ENCODE measurements at regions not wholly inside any gene's neighbourhood (a gene's known extent, or its start where the extent isn't known, plus 50 kb on each side); places are given as distances from the start of the nearest gene placed in this dataset.
"Not testable (repeated sequence)": the region's sequence is repeated elsewhere in the genome, so short reads cannot be mapped to it uniquely, and the experiment has no call there.

DNA sequence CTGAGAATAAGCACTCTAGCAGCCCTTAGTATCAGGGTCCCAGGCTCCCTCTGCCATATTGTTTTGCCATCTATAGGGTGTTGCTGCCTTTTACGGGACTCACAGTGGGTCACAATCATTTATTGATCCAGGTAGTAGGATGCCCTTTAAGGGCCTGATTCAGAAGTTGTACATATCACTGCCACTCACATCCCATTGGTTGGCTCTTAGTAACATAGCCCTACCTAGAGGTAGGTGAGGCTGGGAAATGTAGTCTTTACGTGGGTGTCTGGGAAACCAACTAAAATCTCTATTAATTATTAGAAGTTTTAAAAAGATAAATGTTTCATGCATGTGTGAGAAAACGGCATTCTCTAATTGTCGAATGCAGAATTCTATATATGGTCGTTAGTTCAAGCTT is 78.8 kb upstream of the ATP5PO start:
- DNase-seq (ENCODE audit: low spot score): no peak

DNA sequence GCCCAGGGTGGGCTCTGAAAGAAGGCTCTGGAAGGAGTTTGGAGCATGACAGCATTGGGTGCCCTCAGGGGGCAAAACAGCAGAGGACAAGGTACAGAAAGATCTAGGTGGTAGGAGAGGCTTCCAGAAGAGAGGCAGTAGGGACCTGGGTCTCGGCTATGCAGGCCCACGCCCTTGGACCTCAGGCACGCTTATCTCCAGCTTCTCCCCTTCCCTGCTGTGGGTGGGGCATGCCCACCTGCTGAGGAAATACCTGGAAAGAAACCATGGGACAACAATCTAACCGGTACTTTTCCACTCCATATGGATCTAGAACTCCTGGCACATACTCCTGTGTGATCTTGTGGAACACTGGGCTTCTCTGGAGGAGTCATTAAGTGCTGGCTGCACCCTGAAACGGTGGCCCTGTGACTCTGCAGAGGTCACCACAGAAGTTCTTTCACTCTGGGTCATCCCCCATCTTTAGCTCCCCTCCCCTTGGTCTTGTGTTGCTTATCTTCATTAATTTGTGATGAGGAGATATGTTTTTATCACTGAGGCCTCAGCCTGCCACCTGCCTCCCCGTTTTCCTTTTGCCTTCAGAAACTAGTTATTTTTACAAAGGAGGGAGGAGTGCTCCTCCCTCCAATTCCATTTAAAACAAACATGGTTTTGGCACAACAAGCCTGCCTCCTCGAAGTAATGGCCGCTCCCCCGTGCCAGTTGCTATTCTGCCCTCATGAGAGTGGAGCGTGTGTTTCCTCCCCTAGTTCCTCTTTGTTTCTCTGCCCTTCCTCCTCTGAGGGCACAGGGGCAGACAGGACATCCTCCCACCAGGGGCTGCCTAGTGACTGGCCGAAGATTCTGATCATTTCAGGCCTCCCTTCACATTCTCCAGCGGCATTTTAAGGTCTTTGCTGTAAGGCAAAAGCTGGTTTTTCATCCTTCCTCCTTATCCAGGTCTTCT is 78.0 kb upstream of the ATP5PO start:
- no peak for DNase-seq (ENCODE audit: low spot score)

DNA sequence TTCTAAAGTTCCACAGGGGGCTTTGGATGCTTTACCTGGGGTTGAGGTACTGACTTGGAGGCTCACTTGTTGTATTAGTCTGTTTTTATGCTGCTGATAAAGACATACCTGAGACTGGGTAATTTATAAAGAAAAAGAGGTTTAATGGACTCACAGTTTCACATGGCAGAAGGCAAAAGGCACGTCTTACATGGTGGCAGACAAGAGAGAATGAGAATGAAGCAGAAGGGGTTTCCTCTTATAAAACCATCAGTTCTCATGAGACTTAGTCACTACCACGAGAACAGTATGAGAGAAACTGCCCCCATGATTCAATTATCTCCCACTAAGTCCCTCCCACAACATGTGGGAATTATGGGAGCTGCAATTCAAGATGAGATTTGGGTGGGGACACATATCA is 76.8 kb upstream of the ATP5PO start:
- DNase-seq (ENCODE audit: low spot score): not testable (repeated sequence)

DNA sequence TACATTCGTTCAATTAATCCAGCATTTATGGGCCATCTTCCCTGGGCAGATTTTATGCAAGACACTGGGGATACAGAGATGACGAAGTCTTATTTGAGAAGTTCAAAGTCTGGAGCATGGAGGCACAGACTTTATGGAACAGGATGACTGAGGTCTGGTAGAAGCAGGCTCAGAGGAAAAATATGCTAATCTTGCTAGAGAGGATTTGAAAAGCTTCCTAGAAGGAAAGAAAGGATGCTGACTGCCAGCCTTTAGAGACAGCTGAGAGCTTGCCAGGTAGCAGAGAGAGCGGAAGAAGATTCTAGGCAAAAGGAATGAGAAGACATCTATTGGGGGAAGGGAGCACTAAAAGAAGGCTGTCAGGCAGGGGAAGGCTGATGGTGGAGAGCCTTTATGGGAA is 75.5 kb upstream of the ATP5PO start:
- DNase-seq (ENCODE audit: low spot score): no peak

DNA sequence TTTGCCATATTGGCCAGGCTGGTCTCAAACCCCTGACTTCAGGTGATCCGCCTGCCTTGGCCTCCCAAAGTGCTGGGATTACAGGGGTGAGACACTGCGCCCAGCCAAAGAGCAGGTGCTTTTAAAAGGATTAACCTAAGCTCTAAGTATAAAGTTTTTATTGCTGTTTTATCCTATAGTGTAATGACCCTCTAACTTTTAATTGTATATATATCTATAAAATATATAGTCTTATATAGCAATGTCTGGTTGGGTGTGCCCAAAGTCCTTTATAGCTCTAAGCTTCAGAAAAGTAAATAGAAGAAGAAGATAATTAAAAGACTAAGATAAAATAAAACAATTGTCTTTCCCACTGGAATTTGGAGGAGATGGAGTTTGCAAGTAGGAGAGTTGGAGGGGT is 73.8 kb upstream of the ATP5PO start:
- DNase-seq (ENCODE audit: low spot score): no peak

DNA sequence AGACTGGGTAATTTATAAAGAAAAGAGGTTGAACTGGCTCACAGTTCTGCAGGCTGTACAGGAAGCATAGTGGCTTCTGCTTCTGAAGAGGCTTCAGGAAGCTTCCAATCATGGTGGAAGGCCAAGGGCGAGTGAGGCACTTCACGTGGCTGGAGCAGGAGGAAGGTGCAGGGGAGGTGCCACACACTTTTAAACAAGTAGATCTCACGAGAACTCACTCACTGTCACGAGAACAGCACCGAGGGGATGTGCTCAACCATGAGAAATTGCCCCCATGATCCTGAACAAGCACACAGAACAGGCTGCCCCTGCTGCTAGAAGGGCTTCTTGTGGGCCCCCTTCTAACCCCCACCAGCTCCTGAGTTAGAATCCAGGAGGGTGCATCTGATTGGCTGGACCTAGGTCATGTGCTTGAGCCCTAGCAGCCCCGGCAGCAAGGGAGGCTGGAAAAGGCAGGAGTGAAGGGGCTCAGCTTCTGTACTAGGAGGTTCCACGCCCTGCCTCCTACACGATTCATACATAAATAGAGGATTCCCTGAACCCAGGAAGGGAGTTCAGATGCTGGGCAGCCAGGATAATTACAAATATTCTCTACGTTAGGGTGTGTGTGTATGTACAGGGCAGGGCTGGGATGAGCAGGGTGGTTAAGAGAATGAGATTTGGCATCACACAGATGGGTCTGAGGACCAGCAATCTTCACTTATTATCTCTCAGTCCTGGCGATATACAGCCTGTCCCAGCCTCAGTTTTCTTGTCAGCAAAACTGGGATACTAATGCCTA is 72.8 kb upstream of the ATP5PO start:
- DNase-seq (ENCODE audit: low spot score): peak; percentile 41

DNA sequence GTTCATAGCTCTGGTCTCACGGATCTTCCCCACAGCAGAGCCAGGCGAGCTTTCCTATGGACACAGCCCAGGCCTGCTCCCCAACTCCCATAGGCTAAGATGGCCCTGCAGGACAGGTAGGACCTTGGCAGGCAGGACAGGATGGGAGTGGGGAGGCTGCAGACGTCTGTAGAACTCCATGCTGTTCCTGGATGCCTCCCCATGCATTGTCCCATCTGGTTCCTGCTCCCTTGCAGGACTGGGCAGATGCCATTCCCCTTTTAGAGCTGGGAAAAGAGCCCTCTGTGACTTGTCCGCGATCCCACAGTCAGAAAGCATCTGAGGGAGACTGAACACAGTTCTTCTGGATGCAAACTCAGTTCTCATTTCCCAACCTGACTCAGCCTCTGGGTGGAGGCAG is 71.9 kb upstream of the ATP5PO start:
- DNase-seq (ENCODE audit: low spot score): no peak

DNA sequence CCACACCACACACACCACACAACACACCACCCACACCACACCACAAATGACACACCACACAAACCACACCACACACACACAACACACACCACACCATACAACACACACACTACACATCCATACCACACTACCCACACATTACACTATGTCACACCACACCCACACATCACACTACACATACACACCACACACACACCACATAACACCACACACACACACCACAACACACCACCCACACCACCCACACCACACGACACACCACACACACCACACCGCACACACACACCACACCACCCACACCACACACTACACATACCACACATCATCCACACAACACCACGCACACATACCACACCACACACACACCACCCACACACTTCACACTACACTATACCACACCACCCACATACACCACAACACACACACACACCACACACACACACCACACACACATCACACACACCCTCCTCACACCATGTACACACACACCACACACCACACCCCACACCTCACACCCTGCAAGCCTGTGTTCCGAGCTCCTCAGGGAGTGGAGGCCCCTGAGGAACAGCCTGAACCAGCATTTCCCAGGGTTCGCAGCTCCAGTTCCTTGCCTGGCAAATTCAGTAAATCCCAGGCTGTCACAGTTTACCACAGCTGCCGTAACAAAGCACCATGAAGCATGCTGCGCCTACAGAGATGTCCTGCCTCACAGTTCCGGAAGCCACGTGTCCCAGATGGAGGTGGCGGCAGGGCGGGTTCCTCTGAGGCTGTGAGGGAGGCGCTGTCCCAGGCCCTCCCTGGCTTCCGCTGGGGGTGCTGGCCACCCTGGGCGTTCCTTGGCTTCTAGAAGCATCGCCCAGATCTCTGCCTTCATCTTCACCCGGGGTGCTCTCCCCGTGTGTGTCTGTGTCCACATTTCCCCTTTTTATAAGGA is 69.8 kb upstream of the ATP5PO start:
- no peak for DNase-seq (ENCODE audit: low spot score)

DNA sequence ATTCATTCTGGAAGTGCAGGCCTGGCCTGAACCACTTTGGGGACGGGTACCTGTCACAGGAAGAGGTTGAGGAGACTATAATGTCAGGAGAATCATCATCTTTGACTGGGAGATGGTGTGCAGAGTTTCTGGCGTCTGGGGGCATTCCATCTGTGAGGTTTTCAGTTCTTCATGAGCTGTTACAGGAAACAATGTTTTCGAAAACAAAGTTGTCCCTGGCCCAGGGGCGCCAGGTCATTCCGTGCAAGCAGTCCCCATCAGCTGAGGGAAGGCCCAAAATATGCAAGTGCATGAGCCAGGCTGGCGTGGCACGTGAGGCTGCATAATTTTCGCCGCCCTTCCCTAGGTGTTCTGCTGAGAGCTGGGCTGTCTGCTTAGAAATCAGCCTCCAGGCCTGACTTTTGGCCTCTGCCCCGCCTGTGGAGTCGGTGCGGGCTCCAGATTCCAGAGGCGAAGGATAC is 68.4 kb upstream of the ATP5PO start:
- no peak for DNase-seq (ENCODE audit: low spot score)

DNA sequence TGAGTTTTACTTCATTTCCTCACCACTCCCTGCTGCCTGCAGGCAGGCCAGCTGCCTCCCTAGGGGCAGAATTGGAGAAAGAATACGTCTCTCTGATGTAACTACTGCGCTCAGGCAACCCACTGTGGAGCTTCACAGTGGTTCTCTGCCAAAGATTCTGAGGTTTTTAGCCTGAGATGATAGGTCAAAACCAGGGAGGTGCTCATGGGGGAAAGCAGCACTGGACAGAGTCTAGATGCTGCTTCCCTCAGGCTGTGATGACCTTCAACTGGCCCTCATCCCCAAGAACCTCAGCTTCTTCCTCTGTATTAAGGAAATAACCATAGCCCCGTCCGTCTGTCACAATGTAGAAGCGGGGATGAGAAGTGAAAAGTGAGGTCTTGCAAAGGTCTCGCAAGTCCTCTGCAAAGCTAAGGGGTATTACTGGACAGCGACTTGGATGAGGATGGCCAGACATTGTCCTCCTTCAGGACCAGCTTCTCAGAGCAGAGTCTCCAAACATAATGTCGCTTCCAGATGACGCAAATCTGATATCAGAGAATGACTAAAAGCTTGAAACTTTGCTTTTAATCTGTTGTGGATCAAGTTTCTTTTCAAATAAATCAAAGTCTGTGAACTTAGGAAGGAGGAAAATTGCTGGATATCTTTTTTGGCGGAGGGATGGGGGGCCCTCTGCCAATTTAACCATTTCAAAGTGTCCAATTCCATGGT is 65.9 kb upstream of the ATP5PO start:
- no peak for DNase-seq (ENCODE audit: low spot score)

DNA sequence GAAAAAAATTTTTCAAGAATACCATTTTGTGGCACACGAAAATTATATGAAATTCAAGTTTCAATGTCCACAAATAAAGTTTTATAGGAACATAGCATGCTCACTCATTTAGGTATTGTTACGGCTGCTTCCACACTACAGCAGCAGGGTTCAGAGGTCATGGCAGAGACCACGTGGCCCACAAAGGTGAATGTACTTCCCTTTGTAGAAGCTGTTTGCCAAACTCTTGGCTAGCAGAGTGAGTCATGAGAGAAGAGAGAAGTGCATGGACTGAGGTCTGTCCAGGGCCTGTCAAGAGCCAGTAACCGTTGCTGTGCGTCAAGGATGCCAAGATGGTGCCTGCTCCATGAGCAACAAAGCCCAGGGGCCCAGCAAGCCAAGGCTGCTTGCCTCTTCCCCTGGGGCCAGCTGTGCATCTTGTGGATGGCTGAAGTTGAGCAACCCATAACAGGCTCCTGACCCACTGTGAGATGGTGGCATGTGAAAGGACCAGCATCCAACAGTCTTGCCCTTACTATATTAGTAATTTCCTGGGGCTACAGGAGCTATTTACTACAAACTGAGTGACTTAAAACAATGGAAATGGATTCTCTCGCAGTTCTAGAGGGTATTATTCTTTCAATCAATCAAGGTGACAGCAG is 64.8 kb upstream of the ATP5PO start:
- DNase-seq (ENCODE audit: low spot score): no peak

DNA sequence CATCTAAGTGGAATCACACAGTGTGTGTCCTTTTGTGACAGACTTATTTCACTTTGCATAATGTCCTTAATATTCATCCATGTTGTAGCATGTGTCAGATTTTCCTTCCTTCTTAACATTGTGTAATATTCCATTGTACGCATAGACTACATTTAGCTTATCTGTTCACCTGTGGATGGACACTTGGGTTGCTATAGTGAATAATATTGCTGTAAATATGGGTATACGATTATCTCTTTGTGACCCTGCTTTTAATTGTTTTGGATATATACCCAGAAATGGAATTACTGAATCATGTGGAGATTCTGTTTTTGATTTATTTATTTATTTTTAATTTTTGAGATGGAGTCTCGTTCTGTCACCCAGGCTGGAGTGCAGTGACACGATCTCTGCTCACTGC is 63.0 kb upstream of the ATP5PO start:
- no peak for DNase-seq (ENCODE audit: low spot score)

DNA sequence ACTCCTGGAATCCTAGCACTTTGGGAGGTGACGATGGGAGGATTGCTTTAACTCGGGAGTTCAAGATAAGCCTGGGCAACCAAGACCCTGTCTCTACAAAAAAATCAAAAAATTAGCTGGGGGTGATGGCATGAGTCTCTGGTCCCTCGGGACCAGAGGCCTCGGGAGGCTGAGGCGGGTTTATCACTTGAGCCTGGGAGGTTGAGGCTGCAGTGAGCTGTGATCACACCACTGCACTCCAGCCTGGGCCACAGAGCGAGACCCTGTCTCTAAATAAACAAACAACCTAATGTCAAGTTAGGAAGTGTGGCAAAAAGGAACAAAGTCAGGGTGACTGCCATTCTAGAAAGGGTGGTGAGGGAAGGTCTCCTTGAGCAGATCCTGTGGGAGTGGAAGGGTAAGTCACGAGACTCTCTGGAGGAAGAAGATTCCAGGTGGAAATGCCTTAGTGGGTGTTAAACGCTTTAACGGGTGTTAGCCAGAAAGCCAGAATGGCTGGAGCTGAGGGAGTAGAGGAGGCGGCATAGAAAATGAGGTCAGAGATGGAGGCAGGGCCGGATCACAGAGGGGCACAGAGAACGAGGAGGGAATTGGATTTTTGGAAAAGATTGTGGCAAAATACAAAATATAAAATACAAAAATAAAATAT is 62.2 kb upstream of the ATP5PO start:
- no peak for DNase-seq (ENCODE audit: low spot score)

DNA sequence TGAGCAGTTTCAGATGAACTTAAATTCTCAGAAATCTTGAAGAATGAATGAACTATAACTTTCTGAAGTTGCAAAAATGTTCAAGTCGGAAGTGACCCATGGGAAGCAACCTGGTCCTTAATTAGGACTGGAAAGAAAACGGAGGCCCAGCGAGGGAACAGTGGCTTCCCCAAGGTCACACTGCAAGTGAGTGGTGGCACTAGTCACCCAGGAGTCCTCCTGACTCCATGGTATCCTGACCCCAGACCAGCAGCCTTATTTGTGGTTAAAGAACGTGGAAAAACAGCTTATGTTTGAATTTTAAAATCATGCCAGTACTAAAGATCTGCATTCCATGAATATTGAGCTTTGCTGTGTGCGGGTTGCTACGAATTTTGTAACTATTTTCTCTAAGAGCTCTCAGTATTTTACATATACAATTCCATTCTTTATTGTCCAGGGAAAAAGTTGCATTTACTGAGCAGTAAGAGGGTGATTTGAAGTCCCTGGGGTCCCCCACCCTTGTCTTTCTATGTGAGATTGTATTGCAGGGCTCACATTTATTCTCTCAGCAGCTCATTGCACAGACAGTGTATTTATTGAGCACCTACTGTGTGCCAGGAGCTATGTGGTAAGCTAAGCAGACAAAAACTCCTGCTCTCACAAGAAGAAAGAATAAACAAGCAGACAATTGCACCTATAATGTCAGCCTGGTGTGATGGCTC is 61.6 kb upstream of the ATP5PO start:
- DNase-seq (ENCODE audit: low spot score): no peak

DNA sequence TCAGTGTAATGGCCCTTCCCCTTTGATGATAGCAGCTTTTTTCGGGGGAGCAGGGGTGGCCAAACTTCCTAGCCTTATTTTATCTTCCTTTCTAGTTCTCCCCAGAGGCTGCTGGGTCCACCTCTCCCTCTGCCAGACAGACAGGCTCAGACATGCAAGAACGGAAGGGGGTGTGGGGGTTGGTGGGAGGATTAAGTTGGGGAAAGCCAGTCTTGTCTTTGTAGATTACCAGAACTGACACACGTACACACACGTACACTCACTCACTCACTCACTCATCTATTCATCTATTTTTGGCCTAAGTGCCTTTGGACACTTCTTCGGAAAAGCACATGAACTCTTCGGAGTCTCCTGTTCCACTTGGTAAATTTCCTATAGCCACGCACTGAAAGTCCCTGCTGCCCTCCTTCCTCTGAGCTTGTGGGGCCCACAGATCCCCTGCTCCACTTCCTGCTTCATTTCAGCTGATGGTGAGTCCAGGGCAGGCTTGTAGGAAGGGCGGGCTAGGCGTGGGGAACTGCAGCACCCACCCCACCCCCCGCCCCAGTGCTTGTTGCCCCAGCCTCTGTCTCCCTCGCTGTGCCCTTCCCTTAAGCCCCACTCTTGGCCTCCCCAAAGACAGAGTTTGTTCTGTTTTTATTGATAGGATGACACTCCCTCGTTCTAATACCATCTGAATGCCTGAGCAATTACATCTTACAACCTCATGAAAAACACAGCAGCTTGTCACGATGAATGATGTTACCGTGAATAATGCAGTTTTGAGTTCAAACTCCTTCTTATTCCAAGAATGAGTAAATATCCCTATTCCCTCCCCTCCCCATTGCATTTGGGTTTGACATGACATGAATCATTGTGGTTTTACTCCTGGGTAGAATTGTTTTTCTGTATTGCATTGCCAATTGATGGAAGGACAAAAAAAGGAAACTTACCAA is 60.7 kb upstream of the ATP5PO start:
- no peak for DNase-seq (ENCODE audit: low spot score)

DNA sequence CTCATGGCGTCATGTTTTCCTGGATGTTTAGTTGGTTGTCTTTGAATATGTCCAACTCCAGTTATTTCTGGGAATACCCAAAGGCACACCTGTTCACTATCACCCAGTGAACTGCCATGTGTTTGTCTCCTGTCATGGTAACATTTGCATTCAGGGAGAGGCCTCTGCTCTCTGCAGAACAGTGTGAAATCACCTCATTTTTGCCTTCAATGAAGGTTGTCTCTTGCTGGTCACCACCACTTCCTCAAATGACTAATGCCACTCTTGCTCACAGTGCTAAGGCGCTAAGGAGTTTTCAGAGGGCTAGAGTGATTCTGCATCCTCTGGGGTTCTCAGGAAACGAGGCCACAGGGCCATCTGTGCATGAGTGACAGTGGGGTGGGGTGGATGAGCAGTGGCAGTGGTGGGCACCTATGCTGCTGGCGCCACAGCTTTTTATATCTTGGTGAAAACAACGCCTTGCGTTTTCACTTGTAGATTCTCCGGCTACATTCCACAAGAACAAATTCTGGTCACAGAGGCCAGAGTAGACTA is 60.0 kb upstream of the ATP5PO start:
- DNase-seq (ENCODE audit: low spot score): no peak

DNA sequence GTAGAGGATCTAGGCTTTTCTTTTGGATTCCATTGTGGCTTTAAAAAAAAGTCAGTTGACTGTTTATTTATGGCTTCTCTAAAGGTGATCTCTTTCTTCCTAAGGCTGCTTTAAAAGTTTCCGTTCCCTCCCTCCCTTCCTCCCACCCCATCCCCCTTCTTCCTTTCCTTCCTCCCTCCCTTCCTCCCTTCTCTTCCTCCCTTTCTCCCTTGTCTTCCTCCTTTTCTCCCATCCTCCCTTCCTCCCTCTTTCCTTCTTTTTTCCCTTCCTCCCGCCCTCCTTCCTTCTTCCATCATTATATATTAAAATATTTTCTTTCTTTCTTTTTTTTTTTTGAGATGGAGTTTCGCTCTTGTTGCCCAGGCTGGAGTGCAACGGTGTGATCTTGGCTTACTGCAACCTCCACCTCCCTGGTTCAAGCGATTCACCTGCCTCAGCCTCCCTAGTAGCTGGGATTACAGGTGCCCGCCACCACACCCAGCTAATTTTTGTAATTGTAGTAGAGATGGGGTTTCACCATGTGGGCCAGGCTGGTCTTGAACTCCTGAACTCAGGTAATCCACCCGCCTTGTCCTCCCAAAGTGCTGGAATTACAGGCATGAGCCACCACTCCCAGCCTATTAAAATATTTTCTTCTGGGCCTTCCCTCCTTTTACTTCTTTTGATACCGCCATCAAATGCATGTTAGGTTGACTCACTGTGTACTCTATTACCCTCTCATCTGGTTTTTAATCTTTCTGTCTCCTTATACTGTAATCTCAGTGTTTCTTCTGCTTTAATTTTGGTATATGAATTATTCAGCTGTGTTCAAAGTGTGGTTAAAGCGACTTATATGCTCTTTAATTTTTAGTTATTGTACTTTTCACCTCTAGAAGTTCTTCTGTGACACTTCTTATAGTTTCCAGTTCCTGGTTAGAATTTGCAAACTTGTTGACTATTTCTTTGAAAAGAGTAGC is 59.2 kb upstream of the ATP5PO start:
- DNase-seq (ENCODE audit: low spot score): no peak
